ENCODE measurements at regions not wholly inside any gene's neighbourhood (a gene's known extent, or its start where the extent isn't known, plus 50 kb on each side); places are given as distances from the start of the nearest gene placed in this dataset.
"Not testable (repeated sequence)": the region's sequence is repeated elsewhere in the genome, so short reads cannot be mapped to it uniquely, and the experiment has no call there.

GRCh38 chr16:29604631-29605549, 58.2 kb upstream of the SPN start:
- TF ChIP-seq CTCF (IDR thresholded peaks at IDR 0.05); EZH2 (IDR thresholded peaks at IDR 0.05; ENCODE audit: borderline replicate concordance, insufficient read depth, low read depth, low read length, poor library complexity, severe bottlenecking): not testable (repeated sequence)

Data from B cell (primary cell).